Medulla oblongata (tissue), 1 donor: ENCODE measurements at regions not wholly inside any gene's neighbourhood (a gene's known extent, or its start where the extent isn't known, plus 50 kb on each side); places are given as distances from the start of the nearest gene placed in this dataset.

ENCODE experiments used
- DNase-seq: peaks from one replicate; pipeline ENCODE4 v3.0.0-alpha.2; 2015; ENCODE audit errors: extremely low spot score

DNA sequence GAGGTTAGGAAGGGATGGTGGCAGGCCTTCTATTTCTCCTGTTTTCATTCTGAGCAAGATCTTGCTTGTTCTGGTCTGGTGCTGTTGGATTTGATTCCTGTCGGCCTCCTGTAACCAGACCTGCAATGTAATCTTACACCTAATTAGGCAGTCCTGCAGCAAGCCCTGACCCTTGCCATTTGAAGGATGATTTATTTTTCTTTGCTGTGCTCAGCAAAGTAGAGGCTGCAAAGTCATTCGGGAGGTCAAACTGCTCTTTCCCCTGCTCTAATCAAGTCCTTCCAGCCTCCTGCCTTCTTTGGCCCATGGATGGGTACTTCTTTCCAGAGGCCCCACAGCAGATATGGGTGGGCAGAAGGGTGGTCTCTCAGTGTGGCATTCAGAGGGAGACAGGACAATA lies 417.7 kb upstream of the USP24 start:
- no peak for DNase-seq

DNA sequence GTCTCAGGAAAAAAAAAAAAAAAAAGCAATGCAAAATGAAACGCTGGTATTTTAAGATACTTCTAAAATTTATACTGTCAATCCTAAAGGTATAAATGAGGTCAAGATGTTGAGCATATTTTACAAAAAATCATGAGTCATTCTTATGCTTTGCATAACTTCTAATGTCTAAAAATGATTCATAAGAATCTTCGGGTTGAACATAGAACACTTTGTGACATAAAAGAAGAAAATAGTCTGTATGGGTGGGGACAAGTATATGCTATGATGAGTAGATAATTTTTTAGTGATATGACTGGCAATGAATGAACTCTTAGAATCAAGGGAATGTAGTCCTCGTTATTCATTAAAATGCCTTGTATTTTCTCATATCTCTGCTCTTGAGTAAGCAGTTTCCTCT lies 416.9 kb upstream of the USP24 start:
- no peak for DNase-seq

DNA sequence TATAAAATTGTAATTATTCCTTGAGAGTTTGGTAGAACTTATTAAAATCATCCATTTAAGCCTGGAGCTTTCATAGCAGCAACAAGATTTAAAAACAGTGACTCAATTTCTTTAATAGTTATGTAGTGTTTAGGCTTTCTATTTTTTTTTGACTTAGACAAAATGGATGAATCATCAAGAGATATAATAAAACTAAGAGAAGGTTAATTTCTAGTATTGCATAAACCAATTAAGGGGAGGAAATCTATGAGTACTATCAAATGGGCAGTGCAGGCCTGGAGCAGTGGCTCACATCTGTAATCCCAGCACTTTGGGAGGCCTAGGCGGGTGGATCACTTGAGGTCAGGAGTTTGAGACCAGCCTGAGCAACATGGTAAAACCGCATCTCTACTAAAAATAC lies 416.3 kb upstream of the USP24 start:
- no peak for DNase-seq

DNA sequence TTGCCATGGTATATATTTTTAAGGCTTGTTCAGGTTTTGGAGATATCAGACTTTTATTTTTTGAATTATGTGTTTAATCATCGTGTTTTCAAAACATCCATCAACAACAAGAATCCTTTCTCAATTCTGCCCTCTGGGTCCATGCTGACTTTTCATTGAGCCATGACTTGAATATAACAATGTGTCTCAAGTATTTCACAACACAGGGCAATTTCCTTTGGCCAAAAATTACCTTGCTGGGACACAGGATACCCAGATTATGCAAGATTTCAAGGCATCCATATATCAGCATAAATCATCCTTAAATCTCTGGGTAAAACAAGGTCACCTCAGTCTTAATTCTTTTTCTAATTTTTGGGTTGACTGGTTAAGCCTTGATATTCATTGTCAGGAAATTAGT lies 411.2 kb upstream of the USP24 start:
- no peak for DNase-seq

DNA sequence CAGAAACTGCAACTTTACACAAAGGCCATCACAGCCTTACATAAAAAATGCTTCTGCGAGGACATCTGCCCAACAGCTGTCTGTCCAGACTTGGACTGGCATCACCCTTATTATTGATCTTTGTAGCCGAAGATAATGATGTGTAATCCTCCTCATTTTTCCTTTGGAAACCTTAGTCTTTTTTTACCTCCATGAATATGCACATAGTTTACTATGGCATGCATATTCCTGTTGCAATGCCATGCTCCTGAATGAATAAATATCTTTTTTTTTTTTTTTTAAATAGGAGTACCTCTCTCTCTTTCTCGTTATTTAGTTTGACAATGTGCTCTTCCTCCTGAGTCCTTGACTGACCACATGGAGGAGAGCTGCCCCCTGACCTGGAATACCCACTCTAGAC lies 409.6 kb upstream of the USP24 start:
- no peak for DNase-seq

DNA sequence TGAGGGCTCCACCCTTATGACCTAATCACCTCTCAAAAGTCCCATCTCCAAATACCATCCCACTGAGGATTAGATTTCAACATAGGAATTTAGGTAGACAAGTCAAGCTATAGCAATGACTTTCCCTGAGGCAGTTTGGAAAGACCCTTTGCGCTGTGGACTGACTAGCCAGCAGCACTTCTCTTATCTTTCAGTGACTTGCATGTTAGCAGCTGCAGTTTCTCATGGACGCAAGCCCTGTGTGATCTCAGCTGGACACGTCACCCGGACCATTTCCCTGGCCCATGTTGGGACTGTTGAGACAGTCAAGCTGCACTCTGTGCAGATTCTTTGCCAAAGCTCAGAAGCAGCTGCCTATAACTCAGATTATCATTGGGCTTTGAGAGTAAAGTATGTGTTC lies 408.1 kb upstream of the USP24 start:
- DNase-seq = no peak

DNA sequence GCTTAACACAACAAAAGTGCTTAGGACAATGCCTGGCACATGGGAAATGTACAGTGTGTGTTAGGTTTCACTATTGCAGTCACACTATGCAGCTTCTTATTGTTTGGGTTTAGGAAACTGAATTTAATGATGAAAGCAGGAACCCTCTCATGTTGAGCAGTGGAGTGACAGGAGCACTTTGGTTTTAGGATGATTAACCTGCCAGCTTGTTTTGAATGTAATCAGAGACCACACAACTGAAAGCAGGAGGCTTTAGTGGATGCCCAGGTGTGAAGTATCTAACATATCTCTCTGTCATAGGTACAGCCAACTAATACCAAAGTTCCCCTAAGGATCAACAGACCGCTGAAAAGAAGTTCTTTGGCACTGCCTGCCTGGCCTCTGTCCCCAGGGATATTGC lies 406.9 kb upstream of the USP24 start:
- no peak for DNase-seq

DNA sequence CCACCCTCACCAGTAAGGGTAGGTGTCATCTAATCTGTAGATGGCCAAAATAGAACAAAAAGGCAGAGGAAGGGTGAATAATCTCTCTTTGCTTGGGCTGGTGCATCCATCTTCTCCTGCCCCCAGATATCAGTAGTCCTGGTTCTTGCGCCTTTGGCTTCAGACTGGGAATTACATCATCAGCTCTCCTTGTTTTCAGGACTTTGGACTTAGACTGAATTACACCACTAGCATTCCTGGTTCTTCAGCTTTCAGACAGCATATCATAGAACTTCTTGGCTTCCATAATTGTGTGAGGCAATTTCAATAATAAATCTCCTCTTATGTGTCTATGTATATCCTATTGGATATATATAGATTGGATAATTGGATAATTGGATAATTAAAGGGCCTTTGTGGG lies 403.0 kb upstream of the USP24 start:
- DNase-seq = no peak

DNA sequence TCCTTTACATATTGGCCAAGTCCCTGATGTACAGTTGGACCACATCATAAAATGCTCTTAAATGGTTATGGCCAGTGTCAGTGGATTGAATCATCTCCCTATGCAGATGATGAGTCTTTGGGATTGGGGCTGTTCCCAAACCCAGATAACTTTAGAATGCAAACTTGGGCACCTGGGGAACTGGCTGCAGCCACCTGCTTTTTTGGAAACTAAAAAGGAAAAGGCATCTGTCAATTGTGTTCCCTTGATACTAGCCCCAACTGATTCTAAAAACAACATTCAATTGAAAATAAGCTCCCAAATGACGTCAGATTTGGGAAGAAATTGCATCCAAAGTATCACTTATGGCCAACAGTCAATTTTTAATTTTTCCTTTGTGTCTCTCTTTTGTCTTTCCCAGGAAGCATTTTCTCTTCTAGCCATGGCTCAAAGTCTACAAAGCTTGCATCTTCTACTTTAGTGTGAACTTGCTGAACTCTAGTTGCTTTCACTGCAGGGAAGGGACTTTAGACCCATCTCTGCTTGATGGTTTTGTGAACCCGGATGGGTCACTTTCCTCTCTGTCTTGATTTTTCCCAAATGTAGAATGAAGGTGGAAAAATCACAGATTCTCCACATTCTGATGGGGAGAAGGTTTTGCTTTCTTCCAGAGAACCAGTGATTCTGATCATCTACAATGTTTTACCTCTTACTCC lies 402.3 kb upstream of the USP24 start:
- DNase-seq = no peak

DNA sequence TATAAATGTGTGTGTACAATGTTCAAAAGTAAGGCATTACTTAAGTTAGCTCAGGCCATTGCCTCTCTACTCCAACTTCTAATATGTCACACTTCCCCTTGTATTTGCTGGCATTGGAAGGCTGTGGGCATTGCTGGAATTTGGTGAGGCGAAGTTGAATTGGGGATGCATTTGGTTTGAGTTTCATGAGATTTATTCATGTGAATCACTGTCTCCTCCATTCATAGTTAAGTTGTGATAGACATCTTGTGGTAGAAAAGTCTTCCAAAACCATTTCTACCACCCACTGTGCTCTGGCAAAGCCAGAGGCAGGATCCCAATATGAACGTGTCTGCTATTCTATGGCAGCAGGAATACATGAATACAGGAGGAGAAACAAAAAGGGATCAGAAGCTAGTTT lies 397.8 kb upstream of the USP24 start:
- DNase-seq = no peak

DNA sequence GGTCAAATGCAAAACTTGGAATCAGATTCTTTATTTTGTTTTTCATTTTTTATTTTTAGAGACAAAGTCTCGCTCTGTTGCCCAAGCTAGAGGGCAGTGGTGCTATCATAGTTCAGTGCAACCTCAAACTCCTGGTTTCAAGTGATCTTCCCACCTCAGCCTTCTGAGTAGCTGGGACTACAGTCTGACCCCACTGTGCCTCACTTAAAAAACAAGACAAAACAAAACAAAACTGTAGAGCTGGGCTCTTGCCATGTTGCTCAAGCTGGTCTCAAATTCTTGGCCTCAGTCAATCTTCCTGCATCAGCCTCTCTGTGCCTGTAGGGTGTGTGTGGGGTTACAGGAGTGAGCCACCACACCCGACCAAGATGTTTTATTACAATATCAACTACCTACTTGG lies 396.0 kb upstream of the USP24 start:
- no peak for DNase-seq

DNA sequence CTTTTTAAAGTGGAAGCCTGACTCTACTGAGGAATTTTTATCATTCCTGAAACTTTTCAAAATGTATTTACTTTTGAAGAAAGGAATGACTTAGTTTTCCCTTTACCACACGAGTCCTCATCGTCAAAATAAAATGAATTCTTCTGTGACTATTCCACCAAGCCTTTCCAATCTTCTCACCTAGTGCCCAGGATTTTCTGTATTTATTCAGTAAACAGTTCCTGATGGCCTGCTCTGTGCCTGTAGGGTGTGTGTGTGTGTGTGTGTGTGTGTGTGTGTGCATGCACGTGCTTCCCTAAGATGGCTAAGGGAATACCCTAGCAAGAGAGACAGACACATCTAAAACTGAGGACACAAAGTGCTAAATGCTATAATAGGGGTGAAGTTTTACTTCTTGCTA lies 395.0 kb upstream of the USP24 start:
- no peak for DNase-seq

DNA sequence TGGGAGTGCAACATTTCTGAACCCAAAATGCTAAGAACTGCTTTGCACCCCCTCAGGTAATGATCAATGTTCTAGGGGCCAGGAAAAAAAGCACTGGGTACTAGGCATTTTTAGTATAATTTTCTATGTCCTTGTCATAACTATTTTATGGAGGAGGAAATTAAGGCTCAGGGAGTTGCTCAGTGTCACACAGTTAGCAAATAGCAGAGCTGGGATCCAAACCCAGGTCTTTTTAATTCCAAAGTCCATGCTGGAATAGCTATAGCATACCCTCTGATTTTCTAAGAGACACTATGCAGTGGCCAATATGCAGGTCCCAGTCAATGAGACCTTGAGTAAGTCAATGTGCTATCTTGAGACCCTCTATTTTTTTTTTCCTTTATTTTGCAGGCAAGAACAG lies 394.5 kb upstream of the USP24 start:
- DNase-seq = no peak

DNA sequence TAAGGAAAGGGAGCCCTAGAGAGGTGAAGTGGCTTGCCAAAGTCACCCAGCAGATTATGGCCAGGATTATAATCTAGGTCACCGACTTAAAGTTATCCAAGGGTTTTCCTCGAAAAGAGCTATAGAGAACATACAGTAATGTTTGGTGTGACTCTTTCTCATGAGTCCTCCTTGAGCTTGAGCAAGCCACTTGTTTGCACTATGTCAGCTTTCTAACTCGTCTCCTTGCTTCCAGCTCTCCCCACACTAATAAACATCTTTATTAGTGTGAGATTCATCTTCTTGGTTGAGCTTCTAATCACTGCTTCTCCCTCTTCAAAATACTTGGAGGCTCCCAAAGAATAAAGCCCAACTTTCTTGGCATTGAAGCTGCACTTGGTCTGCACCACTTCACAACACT lies 390.0 kb upstream of the USP24 start:
- no peak for DNase-seq

DNA sequence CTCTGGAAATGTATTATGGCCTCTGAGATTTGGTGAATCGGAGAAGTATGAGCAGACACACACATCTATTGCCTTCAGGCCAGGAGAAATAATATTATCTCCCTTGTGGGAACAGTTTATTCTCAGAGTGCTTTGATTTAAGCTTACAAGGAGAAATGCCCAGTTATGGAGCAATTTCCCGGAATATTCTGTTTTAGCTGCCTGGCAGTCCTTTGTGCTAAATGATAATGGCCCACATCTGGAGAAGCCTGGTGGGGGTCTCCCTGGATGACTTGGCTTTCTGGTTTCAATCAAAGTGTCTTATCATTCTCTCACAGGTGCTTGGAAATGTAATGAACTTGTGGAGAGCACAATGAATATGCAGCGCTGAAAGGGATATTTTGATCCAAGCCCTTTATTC lies 389.6 kb upstream of the USP24 start:
- DNase-seq = no peak

DNA sequence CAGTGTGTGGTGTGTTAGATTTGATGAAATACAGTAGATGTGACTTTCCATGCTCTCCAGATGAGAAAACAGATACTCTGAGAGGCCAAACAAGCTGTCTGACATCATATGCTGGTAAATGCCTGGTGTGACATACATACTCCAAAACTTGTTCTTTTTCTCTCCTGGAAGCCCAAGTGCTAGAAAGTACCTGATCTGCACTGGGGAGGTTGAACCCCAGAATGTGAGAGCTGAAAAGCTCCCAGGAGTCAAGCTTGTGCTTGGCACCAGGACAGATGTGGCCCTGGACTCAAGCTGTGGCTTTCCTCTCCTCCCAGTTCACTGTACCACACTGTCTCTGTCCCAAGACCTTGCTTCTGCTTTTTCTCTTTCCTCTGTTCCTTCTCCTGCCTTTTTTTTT lies 389.0 kb upstream of the USP24 start:
- no peak for DNase-seq

DNA sequence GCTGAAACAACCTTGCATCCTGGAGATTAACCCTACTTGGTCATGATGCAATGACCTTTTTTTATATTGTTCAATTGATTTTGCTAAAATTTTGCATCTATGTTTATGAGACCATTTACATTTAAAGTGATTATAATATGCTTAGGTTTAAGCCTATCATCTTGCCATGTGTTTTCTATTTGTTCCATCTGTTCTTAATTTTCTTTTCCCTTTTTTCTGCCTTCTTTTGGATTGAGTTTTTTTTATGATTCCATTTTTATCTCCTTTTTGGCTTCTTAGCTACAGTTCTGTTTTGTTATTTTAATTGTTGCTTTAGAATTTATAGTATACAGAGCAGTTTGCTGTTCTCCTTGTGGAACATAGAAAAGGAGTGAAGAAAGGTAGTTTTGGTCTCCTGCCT lies 385.1 kb upstream of the USP24 start:
- no peak for DNase-seq

DNA sequence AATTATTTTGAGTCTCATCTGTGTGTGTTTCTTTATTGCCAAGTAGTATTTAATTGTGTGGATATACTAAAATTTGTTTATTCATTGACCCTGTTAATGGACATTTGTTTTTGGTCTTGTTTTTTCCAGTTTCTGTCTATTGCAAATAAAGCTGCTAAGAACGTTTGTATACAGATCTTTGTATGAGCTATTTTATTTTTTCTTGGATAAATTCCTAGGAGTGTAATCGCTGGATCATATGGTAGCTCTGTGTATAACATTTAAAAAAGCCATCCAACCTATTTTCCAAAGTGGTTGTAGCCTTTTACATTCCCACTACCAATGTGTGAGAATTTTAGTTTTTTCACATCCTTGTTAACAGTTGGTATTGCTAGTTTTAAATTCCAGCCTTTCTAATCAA lies 382.7 kb upstream of the USP24 start:
- DNase-seq = no peak

DNA sequence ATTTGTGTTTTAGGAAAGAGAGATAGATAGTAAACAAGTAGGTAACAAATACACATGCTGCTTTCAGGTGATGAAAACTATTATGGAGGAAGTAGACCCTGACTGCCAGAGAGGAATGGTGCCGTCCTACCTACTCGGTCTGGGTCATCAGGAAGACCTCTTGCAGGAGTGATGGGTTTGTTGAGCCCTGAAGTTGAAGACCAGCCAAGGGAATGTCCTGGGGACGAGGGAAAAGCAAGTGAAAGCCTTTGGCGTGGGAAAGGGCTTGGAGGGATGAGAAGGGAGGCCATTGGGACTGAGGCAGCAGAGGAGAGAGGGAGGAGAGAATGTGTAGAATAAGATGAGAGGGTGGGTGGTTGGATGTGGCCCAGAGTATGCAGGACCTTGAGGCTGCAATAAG lies 379.5 kb upstream of the USP24 start:
- DNase-seq = no peak

DNA sequence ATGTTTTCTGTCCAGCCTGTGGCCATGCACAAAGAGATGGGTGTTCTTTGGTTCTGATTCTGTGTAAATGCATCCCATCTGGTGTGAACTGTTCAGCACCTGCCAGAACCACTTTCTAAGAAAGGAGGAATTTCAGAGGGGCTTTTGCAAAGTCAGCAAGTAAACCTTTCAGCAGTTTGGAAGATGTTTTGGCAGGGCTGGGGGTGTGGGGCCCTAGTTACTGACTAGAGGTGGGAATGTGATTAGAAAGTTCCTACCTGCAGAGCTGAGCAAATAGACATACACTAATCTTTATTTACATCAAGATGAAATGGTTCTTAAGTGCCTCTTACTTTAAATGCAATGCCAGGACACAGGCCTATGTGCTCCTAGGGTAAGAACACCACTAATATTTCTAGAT lies 378.1 kb upstream of the USP24 start:
- DNase-seq = no peak

DNA sequence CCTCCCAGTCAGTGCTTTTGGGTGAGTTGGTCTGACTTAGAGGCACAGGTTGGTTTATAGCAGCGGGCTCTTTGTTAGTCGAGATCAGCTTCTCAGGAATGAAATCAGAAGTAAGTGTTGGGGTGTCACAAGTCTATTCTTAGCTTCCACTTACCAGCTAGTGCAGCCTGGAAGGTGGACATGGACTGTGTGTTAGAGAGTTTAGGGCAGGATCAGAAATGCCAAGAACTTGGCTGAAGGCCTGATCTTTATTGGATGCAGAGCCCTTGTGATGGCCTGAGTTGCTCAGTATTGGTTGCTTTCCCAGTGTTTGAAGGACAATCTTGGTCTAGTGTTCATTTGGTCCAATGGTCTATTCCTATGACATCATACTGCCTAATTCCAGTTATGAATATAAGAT lies 377.0 kb upstream of the USP24 start:
- DNase-seq = no peak

DNA sequence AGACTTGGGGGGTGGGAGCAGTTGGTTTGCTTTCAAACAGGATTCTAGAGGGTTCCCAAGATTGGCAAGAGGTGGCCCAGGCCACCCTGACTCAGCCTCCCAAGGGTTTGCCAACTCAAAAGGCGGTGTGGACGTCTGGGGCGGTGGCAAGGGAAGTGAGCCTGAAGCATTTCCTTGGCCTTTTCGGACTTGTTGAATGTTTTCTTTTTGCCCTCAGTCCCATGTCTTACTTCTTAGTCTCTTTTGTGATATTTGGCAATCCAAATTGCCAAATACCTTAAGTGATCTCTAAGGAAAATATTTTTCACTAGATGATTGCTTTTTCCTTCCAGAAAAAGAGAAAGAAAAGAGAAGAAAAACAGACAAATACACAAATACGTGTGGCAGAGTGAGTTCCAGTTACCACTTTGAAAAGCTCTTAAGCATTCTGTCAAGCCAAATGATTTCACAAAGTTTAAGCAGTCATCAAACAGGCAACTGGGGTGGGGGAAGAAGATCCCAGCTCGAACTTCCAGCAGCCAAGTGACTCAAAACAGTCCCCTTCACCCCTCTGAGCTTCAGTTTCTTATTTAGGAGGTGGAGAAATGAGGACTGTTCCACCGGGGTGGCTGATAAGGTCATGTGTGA lies 374.6 kb upstream of the USP24 start:
- DNase-seq = no peak

DNA sequence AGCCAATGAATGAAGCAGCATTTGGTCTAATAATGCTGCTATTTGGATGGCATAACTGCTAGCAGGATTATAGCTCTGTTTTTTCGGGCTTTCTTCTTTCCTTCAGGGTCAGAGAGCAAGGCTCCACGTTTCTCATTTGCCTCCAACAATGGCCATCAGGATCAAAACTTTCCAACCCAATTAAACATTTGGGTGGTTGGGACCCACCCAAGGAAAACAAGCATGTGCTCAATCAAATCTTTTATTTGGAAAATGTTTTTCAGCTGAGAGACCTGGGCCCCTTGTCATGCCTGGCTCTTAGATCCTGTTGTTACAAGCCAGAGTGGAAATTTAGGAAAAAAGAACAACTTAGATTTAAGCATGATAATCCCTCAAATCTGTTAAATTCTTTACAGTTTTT lies 373.1 kb upstream of the USP24 start:
- DNase-seq = no peak

DNA sequence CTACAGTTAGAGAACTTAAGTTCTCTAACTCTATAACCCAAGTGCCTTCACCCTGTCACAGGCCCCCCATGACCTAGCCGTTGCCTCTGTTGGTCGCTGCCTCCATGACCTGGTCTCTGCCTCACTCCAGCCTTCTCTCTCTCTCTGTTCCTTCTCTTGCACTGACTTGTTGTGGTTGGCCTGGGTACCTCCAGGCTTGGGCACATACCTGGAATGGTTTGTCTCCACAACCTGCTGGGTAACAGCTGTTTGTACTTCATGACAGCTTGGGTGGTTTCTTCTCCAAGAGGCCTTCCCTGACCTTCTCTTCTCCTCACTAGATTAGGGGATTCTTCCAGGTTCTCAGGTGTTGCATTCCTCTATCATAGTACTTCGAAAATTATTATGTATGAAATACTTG lies 371.6 kb upstream of the USP24 start:
- DNase-seq = no peak
